H1 (cell line): ENCODE measurements at regions not wholly inside any gene's neighbourhood (a gene's known extent, or its start where the extent isn't known, plus 50 kb on each side); places are given as distances from the start of the nearest gene placed in this dataset.

Experiments used
- CBX8 ChIP-seq: fragments of 300-800, 300-1000 bp; sonication (generic); IDR thresholded peaks from 2 replicates; pipeline ENCODE4 v1.7.1; 2016; ENCODE audit warnings: low read depth, low read length, borderline replicate concordance
- CTBP2 ChIP-seq: IDR thresholded peaks from 2 replicates; pipeline ENCODE4 v1.7.0; 2011; ENCODE audit warnings: borderline replicate concordance, mild to moderate bottlenecking, moderate library complexity, mixed read lengths, low read length; ENCODE audit not compliant: insufficient read depth, insufficient read length
- CTCF ChIP-seq, 3 experiments: IDR thresholded peaks; 1 replicate in 2 of 3; 2 replicates in 1 of 3; pipeline versions ENCODE4 v1.5.1 to v1.6.1; 2011; ENCODE audit warnings: low read length in 3 of 3, mild to moderate bottlenecking in 3 of 3, inconsistent platforms in 2 of 3, low read depth in 1 of 3, moderate library complexity in 1 of 3; ENCODE audit not compliant: insufficient read depth in 1 of 3; ENCODE audit errors: control extremely low read depth in 1 of 3
- EGR1 ChIP-seq: IDR thresholded peaks from 2 replicates; pipeline ENCODE4 v1.6.1; 2011; ENCODE audit warnings: low read depth, low read length, borderline replicate concordance
- EZH2 ChIP-seq: fragments of 200-600 bp; sonication (generic); IDR thresholded peaks from 2 replicates; pipeline ENCODE4 v1.7.1; 2012; ENCODE audit warnings: low read depth, mild to moderate bottlenecking, moderate library complexity, low read length, inconsistent platforms; ENCODE audit not compliant: severe bottlenecking
- MAFK ChIP-seq: IDR thresholded peaks from 2 replicates; pipeline ENCODE4 v1.6.1; 2012; ENCODE audit warnings: low read depth, mild to moderate bottlenecking, improper control_type of control experiment, low read length
- POLR2A ChIP-seq, 2 experiments: IDR thresholded peaks; 1 replicate in 1 of 2; 2 replicates in 1 of 2; pipeline ENCODE4 v1.6.1; 2011; ENCODE audit warnings: low read depth in 2 of 2, low read length in 2 of 2, mild to moderate bottlenecking in 2 of 2; ENCODE audit errors: control extremely low read depth in 1 of 2
- POLR2AphosphoS5 ChIP-seq: IDR thresholded peaks from 2 replicates; pipeline ENCODE4 v1.6.1; 2011; ENCODE audit warnings: low read depth, low read length
- SIRT6 ChIP-seq: IDR thresholded peaks from one replicate; pipeline ENCODE4 v1.7.1; 2012; ENCODE audit warnings: low read length, inconsistent platforms
- TAF1 ChIP-seq: IDR thresholded peaks from 2 replicates; pipeline ENCODE4 v1.6.1; 2011; ENCODE audit warnings: mild to moderate bottlenecking, low read depth, low read length
- TBP ChIP-seq: IDR thresholded peaks from 2 replicates; pipeline ENCODE4 v1.6.1; 2011; ENCODE audit warnings: low read depth, low read length, improper control_type of control experiment
- YY1 ChIP-seq: IDR thresholded peaks from 2 replicates; pipeline ENCODE4 v1.6.1; 2011; ENCODE audit warnings: low read depth, mild to moderate bottlenecking, low read length
- TF ChIP-seq, protein P1 (sequence below): IDR thresholded peaks from 2 replicates; pipeline ENCODE4 v1.6.1; 2012; ENCODE audit warnings: inconsistent platforms

- TF ChIP-seq CTCF (IDR thresholded peaks at IDR 0.05; ENCODE audit: control extremely low read depth in 1 of 3, insufficient read depth in 1 of 3, low read depth in 1 of 3, low read length in 3 of 3) (peak in 2 of 3 experiments; percentile 62 to 76; a peak in 3 of 4 replicates), POLR2A (IDR thresholded peaks at IDR 0.05; ENCODE audit: control extremely low read depth in 1 of 2, low read depth in 2 of 2, low read length in 2 of 2) (no peak), TAF1 (no peak), CTBP2 (no peak), SIRT6 (no peak), TBP (no peak), EGR1 (no peak), EZH2 (no peak), POLR2AphosphoS5 (no peak), CBX8 (no peak), YY1 (no peak), MAFK (no peak)
- TF ChIP-seq, protein P1, sequence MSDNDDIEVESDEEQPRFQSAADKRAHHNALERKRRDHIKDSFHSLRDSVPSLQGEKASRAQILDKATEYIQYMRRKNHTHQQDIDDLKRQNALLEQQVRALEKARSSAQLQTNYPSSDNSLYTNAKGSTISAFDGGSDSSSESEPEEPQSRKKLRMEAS, result no peak
Observed at GRCh38 chr2:88880441-88880953, 189.0 kb downstream of the RPIA start.
